ENCODE measurements at regions not wholly inside any gene's neighbourhood (a gene's known extent, or its start where the extent isn't known, plus 50 kb on each side); places are given as distances from the start of the nearest gene placed in this dataset.

- H3K36me3 ChIP-seq: no peaks in the 10 kb centered on the region
- ATAC-seq: no peak
- in situ Hi-C loops (cut with MboI; ENCODE audit: low sequenced_read_pairs in 4 of 4): no loop called here
Observed at GRCh38 chr1:87800006-87800405, 471.3 kb downstream of the LMO4 start.

GRCh38 chr1:87803375-87803774 is 474.7 kb downstream of the LMO4 start:
- H3K4me3 ChIP-seq: no peak overlapping the region
- no peaks in the 10 kb centered on the region for H3K27me3 ChIP-seq
- H3K4me1 ChIP-seq: no peaks in the 10 kb centered on the region
- in situ Hi-C loops (cut with MboI; ENCODE audit: low sequenced_read_pairs in 4 of 4): no loop called here
- H3K9me3 ChIP-seq: no peaks in the 10 kb centered on the region
- no peak for ATAC-seq
- no peak overlapping the region for H3K27ac ChIP-seq
- TF ChIP-seq POLR2A (IDR thresholded peaks at IDR 0.05): no peak
- no peak for TF ChIP-seq CTCF (IDR thresholded peaks at IDR 0.05 in 4 of 5, conservative IDR thresholded peaks at IDR 0.05 in 1 of 5)
- H3K36me3 ChIP-seq: no peaks in the 10 kb centered on the region
- no peak for DNase-seq
- intact Hi-C loops (cut with DNase I; ENCODE audit: low total_unique reads): no loop called here

More at GRCh38 chr1:87800006-87800405, 471.3 kb downstream of the LMO4 start:
- H3K4me1 ChIP-seq: no peaks in the 10 kb centered on the region
- no peak overlapping the region for H3K27ac ChIP-seq
- DNase-seq: no peak
- no peaks in the 10 kb centered on the region for H3K9me3 ChIP-seq
- no peak overlapping the region for H3K4me3 ChIP-seq
- H3K27me3 ChIP-seq: no peaks in the 10 kb centered on the region
- intact Hi-C loops (cut with DNase I; ENCODE audit: low total_unique reads): no loop called here
- TF ChIP-seq CTCF (IDR thresholded peaks at IDR 0.05 in 4 of 5, conservative IDR thresholded peaks at IDR 0.05 in 1 of 5): no peak
- no peak for TF ChIP-seq POLR2A (IDR thresholded peaks at IDR 0.05)

GRCh38 chr1:87804128-87804527 is 475.4 kb downstream of the LMO4 start:
- TF ChIP-seq CTCF (IDR thresholded peaks at IDR 0.05 in 4 of 5, conservative IDR thresholded peaks at IDR 0.05 in 1 of 5): no peak
- no peak for TF ChIP-seq POLR2A (IDR thresholded peaks at IDR 0.05)
- Histone ChIP-seq H3K36me3 (no peaks in the 10 kb centered on the region), H3K27me3 (no peaks in the 10 kb centered on the region), H3K27ac (no peak overlapping the region), H3K9me3 (no peaks in the 10 kb centered on the region), H3K4me1 (no peaks in the 10 kb centered on the region), H3K4me3 (no peak overlapping the region)
- intact Hi-C loops (cut with DNase I; ENCODE audit: low total_unique reads): no loop called here
- ATAC-seq (no peak), DNase-seq (no peak)
- in situ Hi-C loops (cut with MboI; ENCODE audit: low sequenced_read_pairs in 4 of 4): no loop called here

- Histone ChIP-seq H3K27me3 (no peaks in the 10 kb centered on the region), H3K4me1 (no peaks in the 10 kb centered on the region), H3K9me3 (no peaks in the 10 kb centered on the region), H3K4me3 (no peak overlapping the region), H3K27ac (no peak overlapping the region), H3K36me3 (no peaks in the 10 kb centered on the region)
- ATAC-seq (no peak), DNase-seq (no peak)
- intact Hi-C loops (cut with DNase I; ENCODE audit: low total_unique reads): no loop called here
- in situ Hi-C loops (cut with MboI; ENCODE audit: low sequenced_read_pairs in 4 of 4): no loop called here
- TF ChIP-seq POLR2A (IDR thresholded peaks at IDR 0.05): no peak
- TF ChIP-seq CTCF (IDR thresholded peaks at IDR 0.05 in 4 of 5, conservative IDR thresholded peaks at IDR 0.05 in 1 of 5): no peak
Observed at GRCh38 chr1:87805666-87806378, 477.1 kb downstream of the LMO4 start.

All from gastrocnemius medialis (tissue), 4 donors.